SU-DHL-6 (cell line): ENCODE measurements at regions not wholly inside any gene's neighbourhood (a gene's known extent, or its start where the extent isn't known, plus 50 kb on each side); places are given as distances from the start of the nearest gene placed in this dataset.

Experiments
- EZH2phosphoT487 ChIP-seq: fragments of 200-600 bp; sonication (generic), shearing (Covaris generic); conservative IDR thresholded peaks from 2 replicates; pipeline ENCODE4 v1.6.1; 2018; ENCODE audit warnings: mild to moderate bottlenecking, antibody characterized with exemption, low read length, moderate library complexity, mixed read lengths
- TF ChIP-seq, protein P1 (sequence below): fragments of 200-600 bp; sonication (generic); IDR thresholded peaks from one replicate; pipeline ENCODE4 v1.5.1; 2017; ENCODE audit warnings: antibody characterized with exemption, mild to moderate bottlenecking, low read length, moderate library complexity; ENCODE audit not compliant: insufficient read depth, poor library complexity, severe bottlenecking

- TF ChIP-seq, protein P1, sequence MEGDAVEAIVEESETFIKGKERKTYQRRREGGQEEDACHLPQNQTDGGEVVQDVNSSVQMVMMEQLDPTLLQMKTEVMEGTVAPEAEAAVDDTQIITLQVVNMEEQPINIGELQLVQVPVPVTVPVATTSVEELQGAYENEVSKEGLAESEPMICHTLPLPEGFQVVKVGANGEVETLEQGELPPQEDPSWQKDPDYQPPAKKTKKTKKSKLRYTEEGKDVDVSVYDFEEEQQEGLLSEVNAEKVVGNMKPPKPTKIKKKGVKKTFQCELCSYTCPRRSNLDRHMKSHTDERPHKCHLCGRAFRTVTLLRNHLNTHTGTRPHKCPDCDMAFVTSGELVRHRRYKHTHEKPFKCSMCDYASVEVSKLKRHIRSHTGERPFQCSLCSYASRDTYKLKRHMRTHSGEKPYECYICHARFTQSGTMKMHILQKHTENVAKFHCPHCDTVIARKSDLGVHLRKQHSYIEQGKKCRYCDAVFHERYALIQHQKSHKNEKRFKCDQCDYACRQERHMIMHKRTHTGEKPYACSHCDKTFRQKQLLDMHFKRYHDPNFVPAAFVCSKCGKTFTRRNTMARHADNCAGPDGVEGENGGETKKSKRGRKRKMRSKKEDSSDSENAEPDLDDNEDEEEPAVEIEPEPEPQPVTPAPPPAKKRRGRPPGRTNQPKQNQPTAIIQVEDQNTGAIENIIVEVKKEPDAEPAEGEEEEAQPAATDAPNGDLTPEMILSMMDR: no peak
- TF ChIP-seq EZH2phosphoT487: no peak
Measured at GRCh38 chr4:160604541-160604940, 1501.7 kb downstream of the RAPGEF2 start.
